GM21528 (cell line): ENCODE measurements at regions not wholly inside any gene's neighbourhood (a gene's known extent, or its start where the extent isn't known, plus 50 kb on each side); places are given as distances from the start of the nearest gene placed in this dataset.
"Not testable (repeated sequence)": the region's sequence is repeated elsewhere in the genome, so short reads cannot be mapped to it uniquely, and the experiment has no call there.

Source experiments
- ATAC-seq: cut with Tn5 transposase; IDR thresholded peaks from one replicate; pipeline ENCODE4 v1.9.1; 2021; ENCODE audit warnings: mild to moderate bottlenecking, moderate library complexity; ENCODE audit not compliant: unreplicated experiment, low FRiP score

- not testable (repeated sequence) for ATAC-seq
These were observed 74.9 kb upstream of the OTUD4 start for GRCh38 chr4:145255311-145255710.

DNA sequence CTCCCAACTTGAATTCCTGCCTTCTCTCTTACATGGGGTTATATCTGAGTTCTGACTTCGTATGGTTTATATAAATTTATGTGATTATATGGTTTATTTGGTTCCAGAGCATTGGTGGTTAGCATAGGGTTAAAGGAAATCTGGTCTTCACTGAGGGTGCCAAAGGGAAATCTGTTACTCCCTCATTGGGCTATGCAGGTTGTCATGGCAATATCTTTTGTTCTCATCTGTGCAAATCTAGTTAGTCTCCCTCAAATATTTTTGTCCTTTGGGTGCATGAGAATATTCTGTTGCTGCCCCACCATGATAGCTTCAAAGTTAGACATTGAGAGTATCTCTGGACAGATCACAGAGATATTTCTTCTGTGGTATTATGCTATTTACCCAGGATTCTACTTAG, 71.8 kb upstream of the OTUD4 start:
- ATAC-seq: no peak

DNA sequence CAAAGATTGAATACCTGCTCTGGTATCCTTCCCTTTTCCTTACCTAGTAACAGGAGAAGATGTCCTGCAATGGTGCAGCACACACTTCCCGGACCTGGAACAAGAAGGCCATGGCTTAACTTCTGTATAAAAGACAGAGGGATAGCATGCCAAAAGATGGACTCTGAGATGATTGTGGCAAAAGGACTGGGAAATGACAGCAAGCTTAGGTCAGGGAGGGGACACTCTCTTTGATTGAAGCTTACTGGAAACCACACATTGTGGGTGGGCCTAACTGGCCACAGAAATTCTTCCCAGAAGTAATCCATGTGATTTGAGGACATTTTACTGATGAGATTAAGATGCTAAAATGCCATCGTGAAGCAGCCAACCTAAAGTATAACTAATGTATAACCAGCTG, 71.0 kb upstream of the OTUD4 start:
- ATAC-seq: no peak

GRCh38 chr4:145248971-145249370, 68.6 kb upstream of the OTUD4 start:
- no peak for ATAC-seq

- no peak for ATAC-seq
These were observed 68.1 kb upstream of the OTUD4 start for GRCh38 chr4:145248502-145248901.

DNA sequence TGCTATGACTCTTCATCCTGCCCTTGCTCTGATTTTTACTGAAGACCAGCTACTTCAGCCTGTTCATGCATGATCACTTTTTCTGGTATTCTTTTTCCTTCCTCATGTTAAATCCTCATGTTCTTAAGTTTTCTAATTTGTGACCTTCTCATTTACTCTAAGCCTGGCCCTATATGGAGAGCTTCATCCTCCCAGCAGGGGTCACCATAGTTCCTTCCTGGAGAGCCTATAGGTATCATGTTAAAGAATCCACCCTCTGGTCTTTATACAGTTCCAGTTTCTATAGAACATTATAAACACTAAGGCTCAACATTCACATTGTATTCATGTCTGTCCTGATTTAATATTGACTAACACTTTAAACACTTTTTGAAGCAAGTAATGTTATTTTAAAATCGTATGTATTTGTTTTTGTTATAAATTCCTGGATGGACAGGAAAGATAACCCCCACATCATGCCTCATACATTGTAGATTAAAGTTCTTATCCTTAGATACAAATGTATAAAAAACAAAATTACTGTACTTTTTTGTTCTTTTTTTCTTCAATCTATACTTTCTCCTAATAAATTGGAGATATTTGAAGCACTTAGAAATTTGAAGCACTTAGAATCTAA, 53.8 kb upstream of the OTUD4 start:
- peak; percentile 99 for ATAC-seq

- ATAC-seq: no peak
These were observed 51.7 kb upstream of the OTUD4 start for GRCh38 chr4:145231906-145232700.

DNA sequence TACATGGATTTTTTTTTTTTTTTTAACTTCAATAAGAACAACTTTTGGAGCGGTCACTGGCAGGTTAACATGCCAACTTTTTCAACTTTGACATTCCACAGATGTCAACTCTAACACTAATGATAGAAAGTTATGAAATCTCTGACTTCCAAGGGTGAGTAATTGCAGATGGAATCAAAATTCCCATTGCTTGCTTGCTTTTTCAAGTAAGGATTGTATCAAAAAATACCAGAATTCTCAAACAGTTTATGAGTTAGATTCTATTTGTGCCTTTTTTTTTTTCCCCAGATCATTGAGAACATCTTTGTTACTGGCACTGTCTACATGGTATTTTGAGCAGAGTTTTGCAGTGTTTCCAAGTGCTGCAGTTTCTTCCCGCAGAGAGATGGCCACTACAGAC, 50.3 kb upstream of the OTUD4 start:
- no peak for ATAC-seq
